Body of pancreas (tissue), 4 donors: ENCODE measurements at regions not wholly inside any gene's neighbourhood (a gene's known extent, or its start where the extent isn't known, plus 50 kb on each side); places are given as distances from the start of the nearest gene placed in this dataset.

Source experiments
- ATAC-seq: fragments of 150-250 bp; one replicate; pipeline ENCODE4 v1.9.1; 2016
- DNase-seq, 4 donors: peaks; one replicate each; pipeline ENCODE4 v3.0.0-alpha.2; 2019
- H3K27ac ChIP-seq, 4 donors: fragments of 200-600 bp; sonication (generic); 1 replicate in 3 of 4; 2 replicates in 1 of 4; pipeline versions ENCODE4 v1.5.1 to v1.6.1; 2016 to 2019; ENCODE audit warnings: mild to moderate bottlenecking in 1 of 4, mixed read lengths in 1 of 4, moderate library complexity in 1 of 4
- H3K27me3 ChIP-seq, 2 donors: fragments of 200-600 bp; sonication (generic); one replicate each; pipeline ENCODE4 v1.6.0; 2016; ENCODE audit warnings: mild to moderate bottlenecking in 1 of 2
- H3K36me3 ChIP-seq, 2 donors: fragments of 200-600 bp; sonication (generic); replicated peaks in 1 of 2; 2 replicates each; pipeline ENCODE4 v1.5.1; 2016; ENCODE audit warnings: low read depth in 2 of 2; ENCODE audit not compliant: insufficient read depth in 1 of 2
- H3K4me1 ChIP-seq: fragments of 200-600 bp; sonication (generic); one replicate; pipeline ENCODE4 v1.6.0; 2016
- H3K4me3 ChIP-seq, 2 donors: fragments of 200-600 bp; sonication (generic); 1 replicate in 1 of 2; 2 replicates in 1 of 2; pipeline ENCODE4 v1.5.1; 2016 to 2019
- H3K9me3 ChIP-seq, 3 donors: fragments of 200-600 bp; sonication (generic); 1 replicate in 2 of 3; 2 replicates in 1 of 3; pipeline ENCODE4 v1.5.1; 2016
- POLR2A ChIP-seq, 3 donors: fragments of 450-650 bp; IDR thresholded peaks; one replicate each; pipeline ENCODE4 v1.6.1; 2016; ENCODE audit warnings: antibody characterized with exemption in 3 of 3, mild to moderate bottlenecking in 2 of 3
- WGBS, 2 donors: methylation state at CpG; one replicate each; pipeline ENCODE4 v1.1.5; 2017; 5-methylcytosine and 5-hydroxymethylcytosine counted together
- intact Hi-C: fragments of 100-400 bp; cut with DNase I; formaldehyde crosslinking; loops from one replicate; pipeline ENCODE4 v1.15.1; 2023
- TF ChIP-seq, protein P1 (sequence below), 7 experiments: fragments of 450-650 bp in 4 of 7; fragments of 200-600 bp in 3 of 7; sonication (generic) in 3 of 7; IDR thresholded peaks; one replicate each; pipeline ENCODE4 v1.5.1; 2016 to 2019; ENCODE audit warnings: antibody characterized with exemption in 7 of 7

DNA sequence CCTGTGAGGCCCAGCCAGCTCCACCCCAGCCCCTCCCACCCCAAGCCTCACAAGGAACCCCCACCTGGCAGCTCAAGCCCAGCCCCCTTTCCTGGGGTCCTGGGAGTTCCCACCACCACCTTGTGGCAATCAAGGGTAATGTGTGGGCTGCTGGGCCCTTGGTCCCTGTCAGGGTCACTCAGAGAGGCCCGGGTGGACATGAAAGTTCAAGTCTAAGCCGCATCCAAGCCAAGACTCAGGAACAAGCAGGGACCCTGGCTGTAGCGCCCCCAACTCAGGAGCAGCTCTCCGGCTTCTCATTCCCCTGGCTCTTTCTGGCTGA, 106.4 kb upstream of the C14orf180 start:
- Histone ChIP-seq H3K36me3 (no peaks in the 10 kb centered on the region), H3K4me1 (no peaks in the 10 kb centered on the region), H3K4me3 (no peak overlapping the region), H3K27me3 (no peaks in the 10 kb centered on the region), H3K27ac (no peak overlapping the region), H3K9me3 (no peaks in the 10 kb centered on the region)
- 69 to 77% methylated on average over 4 of the region's 4 CpGs for WGBS, 2 donors
- intact Hi-C loops: no loop called here
- DNase-seq (no peak), ATAC-seq (no peak)
- TF ChIP-seq, protein P1, sequence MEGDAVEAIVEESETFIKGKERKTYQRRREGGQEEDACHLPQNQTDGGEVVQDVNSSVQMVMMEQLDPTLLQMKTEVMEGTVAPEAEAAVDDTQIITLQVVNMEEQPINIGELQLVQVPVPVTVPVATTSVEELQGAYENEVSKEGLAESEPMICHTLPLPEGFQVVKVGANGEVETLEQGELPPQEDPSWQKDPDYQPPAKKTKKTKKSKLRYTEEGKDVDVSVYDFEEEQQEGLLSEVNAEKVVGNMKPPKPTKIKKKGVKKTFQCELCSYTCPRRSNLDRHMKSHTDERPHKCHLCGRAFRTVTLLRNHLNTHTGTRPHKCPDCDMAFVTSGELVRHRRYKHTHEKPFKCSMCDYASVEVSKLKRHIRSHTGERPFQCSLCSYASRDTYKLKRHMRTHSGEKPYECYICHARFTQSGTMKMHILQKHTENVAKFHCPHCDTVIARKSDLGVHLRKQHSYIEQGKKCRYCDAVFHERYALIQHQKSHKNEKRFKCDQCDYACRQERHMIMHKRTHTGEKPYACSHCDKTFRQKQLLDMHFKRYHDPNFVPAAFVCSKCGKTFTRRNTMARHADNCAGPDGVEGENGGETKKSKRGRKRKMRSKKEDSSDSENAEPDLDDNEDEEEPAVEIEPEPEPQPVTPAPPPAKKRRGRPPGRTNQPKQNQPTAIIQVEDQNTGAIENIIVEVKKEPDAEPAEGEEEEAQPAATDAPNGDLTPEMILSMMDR (IDR thresholded peaks at IDR 0.05): no peak
- no peak for TF ChIP-seq POLR2A (IDR thresholded peaks at IDR 0.05)

DNA sequence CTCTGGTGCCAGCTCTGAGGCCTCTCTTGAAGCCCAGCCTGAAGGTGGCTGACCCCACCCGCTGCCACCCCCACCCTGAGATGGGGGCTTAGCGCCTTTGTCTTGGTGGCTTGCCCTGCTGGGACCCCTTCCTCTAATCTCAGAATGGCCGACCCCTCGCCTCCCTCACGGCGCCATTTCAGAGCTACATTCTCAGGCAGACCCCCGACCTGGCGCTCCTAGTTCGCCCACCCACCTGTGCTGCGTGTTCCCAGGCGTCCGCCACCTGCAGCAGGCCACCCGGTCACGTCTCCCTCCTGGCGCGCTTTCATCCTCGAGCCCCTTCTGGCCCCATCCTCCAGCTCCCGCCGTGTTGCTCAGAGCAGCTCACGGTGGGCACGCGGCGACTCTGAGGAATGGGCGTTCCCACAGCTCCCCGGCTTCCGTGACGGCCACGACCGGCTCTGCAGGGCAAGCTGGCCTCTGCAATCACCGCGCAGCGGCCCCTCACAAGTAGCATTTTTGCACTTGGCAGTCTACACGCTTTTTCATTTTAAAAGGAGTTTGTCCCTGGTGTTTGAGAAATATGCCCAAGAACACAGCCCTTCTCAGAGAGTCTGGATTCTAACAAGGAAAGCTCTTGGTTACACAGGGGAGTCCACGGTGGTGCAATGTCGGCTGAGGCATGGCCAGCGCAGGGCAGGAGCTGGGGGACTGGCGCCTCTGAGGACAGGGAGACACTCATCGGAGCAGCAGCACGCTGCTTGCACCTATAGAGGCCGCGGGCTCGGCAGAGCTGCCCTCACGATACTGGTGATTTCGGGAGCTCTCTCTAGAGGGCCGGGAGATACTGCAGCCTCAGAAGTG, 105.7 kb upstream of the C14orf180 start:
- H3K36me3 ChIP-seq: no peaks in the 10 kb centered on the region
- no peak for DNase-seq
- H3K4me3 ChIP-seq: no peak overlapping the region
- 62 to 65% methylated on average over 36 to 44 of the region's 45 CpGs for WGBS, 2 donors
- H3K27me3 ChIP-seq: no peaks in the 10 kb centered on the region
- intact Hi-C loops: no loop called here
- no peaks in the 10 kb centered on the region for H3K4me1 ChIP-seq
- TF ChIP-seq, protein P1 (IDR thresholded peaks at IDR 0.05): no peak
- TF ChIP-seq POLR2A (IDR thresholded peaks at IDR 0.05): no peak
- H3K9me3 ChIP-seq: no peaks in the 10 kb centered on the region
- H3K27ac ChIP-seq: no peak overlapping the region
- ATAC-seq: no peak

DNA sequence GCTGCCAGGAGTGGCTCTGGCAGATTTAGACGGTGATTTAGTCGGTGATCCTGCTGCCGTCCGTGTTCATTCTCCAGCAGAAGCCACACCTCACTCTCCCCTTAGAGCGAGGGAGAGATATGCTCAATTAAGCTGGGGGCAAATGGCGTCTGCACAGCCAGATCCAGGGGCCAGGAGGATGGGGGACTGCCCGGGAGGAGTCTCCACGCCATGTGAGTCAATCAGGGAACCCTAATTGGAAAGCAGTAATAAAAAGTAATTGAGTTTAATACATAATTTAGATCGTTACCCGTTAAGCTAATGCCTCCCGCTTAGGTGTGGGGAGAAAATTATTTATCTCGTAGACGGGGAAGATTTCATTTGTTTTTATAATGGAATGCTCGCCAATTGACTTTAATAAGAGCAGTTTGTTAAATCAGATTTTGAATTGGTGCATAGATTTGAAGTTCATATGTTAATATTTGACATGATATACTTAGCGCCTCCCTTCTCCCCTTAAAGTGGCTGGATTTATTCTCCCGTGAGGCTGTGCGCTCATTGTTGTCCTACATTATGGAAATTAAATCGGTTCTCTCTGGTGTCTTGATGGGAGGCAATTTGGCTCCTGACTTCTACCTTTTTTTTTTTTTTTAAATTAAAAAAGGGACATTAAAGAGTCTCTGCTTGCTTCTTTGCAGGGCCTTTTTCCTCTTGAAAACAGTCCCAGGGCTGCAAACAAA, 104.9 kb upstream of the C14orf180 start:
- Histone ChIP-seq H3K27me3 (no peaks in the 10 kb centered on the region), H3K4me3 (no peak overlapping the region), H3K4me1 (no peaks in the 10 kb centered on the region), H3K27ac (no peak overlapping the region), H3K36me3 (no peaks in the 10 kb centered on the region), H3K9me3 (no peaks in the 10 kb centered on the region)
- 68 to 71% methylated on average over 18 of the region's 18 CpGs for WGBS, 2 donors
- no peak for DNase-seq
- TF ChIP-seq POLR2A (IDR thresholded peaks at IDR 0.05): no peak
- TF ChIP-seq, protein P1 (IDR thresholded peaks at IDR 0.05): no peak
- intact Hi-C loops: no loop called here
- no peak for ATAC-seq

DNA sequence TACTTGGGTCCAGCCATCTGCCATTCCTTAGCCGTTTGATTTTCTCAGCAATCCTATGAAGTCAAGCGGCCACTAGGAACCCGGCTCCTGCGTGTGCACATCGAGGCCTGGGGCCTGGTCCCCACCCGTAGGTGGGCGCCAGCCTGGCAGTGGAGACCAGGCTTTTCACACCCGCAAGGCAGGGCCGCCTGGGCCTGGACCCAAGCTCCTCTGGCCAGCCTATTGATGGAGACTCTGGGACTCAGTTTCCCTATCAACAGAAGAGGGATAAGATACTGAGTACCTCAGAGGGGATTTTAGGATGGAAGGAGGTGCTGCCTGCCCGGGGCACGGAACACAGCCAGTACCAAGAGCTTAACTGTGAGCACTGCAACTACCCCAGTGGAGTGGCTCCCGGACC, 104.3 kb upstream of the C14orf180 start:
- H3K27me3 ChIP-seq: no peaks in the 10 kb centered on the region
- H3K4me1 ChIP-seq: no peaks in the 10 kb centered on the region
- H3K4me3 ChIP-seq: no peak overlapping the region
- H3K27ac ChIP-seq: no peak overlapping the region
- no peaks in the 10 kb centered on the region for H3K36me3 ChIP-seq
- DNase-seq (no peak), ATAC-seq (no peak)
- 72 to 74% methylated on average over 9 to 12 of the region's 12 CpGs for WGBS, 2 donors
- no peaks in the 10 kb centered on the region for H3K9me3 ChIP-seq
- no peak for TF ChIP-seq POLR2A (IDR thresholded peaks at IDR 0.05)
- TF ChIP-seq, protein P1 (IDR thresholded peaks at IDR 0.05): no peak
- intact Hi-C loops: no loop called here
